Tongue (tissue), 1 donor: ENCODE measurements at regions not wholly inside any gene's neighbourhood (a gene's known extent, or its start where the extent isn't known, plus 50 kb on each side); places are given as distances from the start of the nearest gene placed in this dataset.

Source experiments
- DNase-seq: peaks from one replicate; pipeline ENCODE4 v3.0.0-alpha.2; 2015

GRCh38 chr13:106350208-106350607 lies 185.3 kb downstream of the EFNB2 start:
- no peak for DNase-seq

- DNase-seq, result peak; percentile 23
Observed at GRCh38 chr13:106349080-106349931, 186.2 kb downstream of the EFNB2 start.

- DNase-seq, result peak; percentile 7
Observed at GRCh38 chr13:106348075-106348840, 187.2 kb downstream of the EFNB2 start.

GRCh38 chr13:106344342-106344741 lies 191.1 kb downstream of the EFNB2 start:
- no peak for DNase-seq

- DNase-seq, result no peak
Observed at GRCh38 chr13:106343836-106344235, 191.6 kb downstream of the EFNB2 start.

GRCh38 chr13:106340249-106340648 lies 195.2 kb downstream of the EFNB2 start:
- DNase-seq, result no peak

GRCh38 chr13:106337096-106337850 lies 198.2 kb downstream of the EFNB2 start:
- DNase-seq, result no peak

- no peak for DNase-seq
Observed at GRCh38 chr13:106336668-106337067, 198.8 kb downstream of the EFNB2 start.

GRCh38 chr13:106332621-106333020 lies 202.8 kb downstream of the EFNB2 start:
- DNase-seq, result no peak

GRCh38 chr13:106331116-106331515 lies 204.3 kb downstream of the EFNB2 start:
- DNase-seq, result no peak

- DNase-seq, result no peak
Observed at GRCh38 chr13:106329941-106330340, 205.5 kb downstream of the EFNB2 start.

GRCh38 chr13:106326751-106327150 lies 208.7 kb downstream of the EFNB2 start:
- DNase-seq, result no peak

- no peak for DNase-seq
Observed at GRCh38 chr13:106324444-106324843, 211.0 kb downstream of the EFNB2 start.

- no peak for DNase-seq
Observed at GRCh38 chr13:106322628-106323027, 212.8 kb downstream of the EFNB2 start.

GRCh38 chr13:106318941-106319411 lies 216.5 kb downstream of the EFNB2 start:
- no peak for DNase-seq

GRCh38 chr13:106314417-106314816 lies 221.0 kb downstream of the EFNB2 start:
- no peak for DNase-seq

GRCh38 chr13:106311004-106311403 lies 224.5 kb downstream of the EFNB2 start:
- DNase-seq, result no peak

- no peak for DNase-seq
Observed at GRCh38 chr13:106310291-106310865, 225.1 kb downstream of the EFNB2 start.

GRCh38 chr13:106306748-106307277 lies 228.6 kb downstream of the EFNB2 start:
- no peak for DNase-seq

GRCh38 chr13:106302843-106303242 lies 232.6 kb downstream of the EFNB2 start:
- no peak for DNase-seq

- peak; percentile 1 for DNase-seq
Observed at GRCh38 chr13:106302011-106302410, 233.5 kb downstream of the EFNB2 start.

GRCh38 chr13:106299621-106300020 lies 235.8 kb downstream of the EFNB2 start:
- no peak for DNase-seq
